Middle frontal gyrus (tissue), 1 donor: ENCODE measurements at regions not wholly inside any gene's neighbourhood (a gene's known extent, or its start where the extent isn't known, plus 50 kb on each side); places are given as distances from the start of the nearest gene placed in this dataset.
"Not testable (repeated sequence)": the region's sequence is repeated elsewhere in the genome, so short reads cannot be mapped to it uniquely, and the experiment has no call there.

ENCODE experiments used
- DNase-seq: peaks from one replicate; pipeline ENCODE4 v3.0.0-alpha.2; 2015; ENCODE audit warnings: low spot score; ENCODE audit errors: extremely low spot score

- no peak for DNase-seq
Measured at GRCh38 chr16:87212026-87212425, 105.2 kb downstream of the C16orf95 start.

- DNase-seq: no peak
Measured at GRCh38 chr16:87213536-87213935, 103.7 kb downstream of the C16orf95 start.

- DNase-seq: no peak
Measured at GRCh38 chr16:87216148-87216840, 100.9 kb downstream of the C16orf95 start.

- no peak for DNase-seq
Measured at GRCh38 chr16:87216841-87217275, 100.3 kb downstream of the C16orf95 start.

- not testable (repeated sequence) for DNase-seq
Measured at GRCh38 chr16:87217802-87218201, 99.4 kb downstream of the C16orf95 start.

- DNase-seq: no peak
Measured at GRCh38 chr16:87218281-87219055, 98.7 kb downstream of the C16orf95 start.

GRCh38 chr16:87219287-87219909 lies 97.8 kb downstream of the C16orf95 start:
- DNase-seq: no peak

GRCh38 chr16:87221633-87222032 lies 95.6 kb downstream of the C16orf95 start:
- DNase-seq: no peak

- DNase-seq: no peak
Measured at GRCh38 chr16:87222335-87222734, 94.9 kb downstream of the C16orf95 start.

GRCh38 chr16:87223656-87224248 lies 93.4 kb downstream of the C16orf95 start:
- DNase-seq: no peak

- DNase-seq: no peak
Measured at GRCh38 chr16:87226926-87227295, 90.3 kb downstream of the C16orf95 start.

GRCh38 chr16:87227296-87227951 lies 89.8 kb downstream of the C16orf95 start:
- DNase-seq: no peak

GRCh38 chr16:87228363-87228762 lies 88.8 kb downstream of the C16orf95 start:
- DNase-seq: no peak

- no peak for DNase-seq
Measured at GRCh38 chr16:87229230-87230188, 87.7 kb downstream of the C16orf95 start.

- DNase-seq: no peak
Measured at GRCh38 chr16:87230571-87230970, 86.6 kb downstream of the C16orf95 start.

GRCh38 chr16:87231295-87231694 lies 85.9 kb downstream of the C16orf95 start:
- no peak for DNase-seq

- DNase-seq: no peak
Measured at GRCh38 chr16:87231911-87232310, 85.3 kb downstream of the C16orf95 start.

GRCh38 chr16:87233928-87234327 lies 83.3 kb downstream of the C16orf95 start:
- no peak for DNase-seq

- no peak for DNase-seq
Measured at GRCh38 chr16:87234601-87235000, 82.6 kb downstream of the C16orf95 start.

- DNase-seq: no peak
Measured at GRCh38 chr16:87235810-87236515, 81.2 kb downstream of the C16orf95 start.
